Uterus (tissue), 2 donors: ENCODE measurements at regions not wholly inside any gene's neighbourhood (a gene's known extent, or its start where the extent isn't known, plus 50 kb on each side); places are given as distances from the start of the nearest gene placed in this dataset.

Experiments used
- CTCF ChIP-seq, 4 experiments: fragments of 200-600 bp in 2 of 4; fragments of 450-650 bp in 2 of 4; sonication (generic) in 2 of 4; IDR thresholded peaks; one replicate each; pipeline ENCODE4 v1.5.1; 2016 to 2019; ENCODE audit warnings: antibody characterized with exemption in 4 of 4, mild to moderate bottlenecking in 2 of 4, moderate library complexity in 1 of 4
- POLR2A ChIP-seq, 2 donors: fragments of 450-650 bp; IDR thresholded peaks; one replicate each; pipeline ENCODE4 v1.6.1; 2016; ENCODE audit warnings: antibody characterized with exemption in 2 of 2, mild to moderate bottlenecking in 1 of 2, moderate library complexity in 1 of 2

DNA sequence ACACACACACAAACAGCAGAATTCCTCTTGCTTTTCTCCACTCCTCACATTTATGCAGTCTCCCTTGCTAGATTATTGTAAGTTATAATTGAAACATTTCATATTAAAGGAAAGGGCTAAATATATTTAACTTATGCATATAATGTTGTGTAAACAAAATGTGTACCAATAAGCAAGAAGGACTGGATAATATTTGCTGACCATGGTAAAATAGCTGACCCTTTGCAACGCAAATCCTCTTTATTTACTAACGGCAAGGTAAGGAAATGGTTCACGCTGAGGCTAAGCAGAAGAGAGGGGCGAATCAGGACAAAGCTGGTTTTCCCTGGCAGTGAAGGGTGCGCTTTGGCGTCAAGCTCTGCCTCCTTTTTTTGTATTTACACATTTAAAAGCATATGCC is 154.2 kb upstream of the IRX4 start:
- TF ChIP-seq CTCF (IDR thresholded peaks at IDR 0.05) (no peak), POLR2A (IDR thresholded peaks at IDR 0.05) (no peak)
